ENCODE measurements at regions not wholly inside any gene's neighbourhood (a gene's known extent, or its start where the extent isn't known, plus 50 kb on each side); places are given as distances from the start of the nearest gene placed in this dataset.

DNA sequence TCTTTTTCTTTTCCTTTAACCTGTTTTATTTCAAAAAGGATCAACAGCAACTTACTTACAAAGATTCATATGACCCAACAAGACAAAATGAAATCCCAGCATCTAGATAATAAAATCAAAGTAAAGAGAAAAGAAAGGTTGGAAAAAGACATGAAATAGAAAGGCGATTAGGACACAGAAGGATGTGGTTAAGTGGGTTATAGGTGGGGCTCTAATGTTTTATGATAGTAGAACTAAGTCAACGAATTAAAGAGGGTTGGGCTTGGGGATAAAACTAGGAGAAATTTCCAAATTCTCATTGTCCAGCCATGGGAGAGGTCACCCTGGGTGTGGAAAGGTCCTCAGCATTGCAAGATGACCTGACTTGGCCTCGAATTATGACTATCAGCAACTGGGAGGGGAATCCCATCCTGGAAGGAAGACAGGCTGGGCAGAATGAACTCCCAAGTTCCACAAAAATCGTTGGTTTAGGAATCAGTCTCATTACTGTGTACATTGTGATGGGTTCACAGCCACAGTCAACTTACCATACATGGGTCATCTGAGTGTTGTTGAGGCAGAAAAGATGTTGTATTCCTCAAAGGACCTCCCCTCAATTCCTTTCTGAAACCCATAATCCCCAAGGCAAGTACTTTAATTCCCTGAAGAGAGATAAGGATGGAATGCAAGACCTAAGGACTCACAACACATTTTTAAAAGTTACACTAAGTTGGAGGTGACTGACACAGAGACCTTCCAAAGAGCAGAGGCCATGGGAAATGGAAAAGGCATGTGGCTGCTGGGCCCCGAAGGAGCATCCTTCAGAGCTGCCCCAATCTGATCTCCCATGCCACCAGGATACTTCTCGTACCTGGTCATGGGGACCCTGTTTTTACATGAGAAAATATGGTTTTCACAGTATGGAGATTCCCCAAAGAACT, 167.6 kb downstream of the UXS1 start:
- no peak for DNase-seq
- TF ChIP-seq, protein P1, sequence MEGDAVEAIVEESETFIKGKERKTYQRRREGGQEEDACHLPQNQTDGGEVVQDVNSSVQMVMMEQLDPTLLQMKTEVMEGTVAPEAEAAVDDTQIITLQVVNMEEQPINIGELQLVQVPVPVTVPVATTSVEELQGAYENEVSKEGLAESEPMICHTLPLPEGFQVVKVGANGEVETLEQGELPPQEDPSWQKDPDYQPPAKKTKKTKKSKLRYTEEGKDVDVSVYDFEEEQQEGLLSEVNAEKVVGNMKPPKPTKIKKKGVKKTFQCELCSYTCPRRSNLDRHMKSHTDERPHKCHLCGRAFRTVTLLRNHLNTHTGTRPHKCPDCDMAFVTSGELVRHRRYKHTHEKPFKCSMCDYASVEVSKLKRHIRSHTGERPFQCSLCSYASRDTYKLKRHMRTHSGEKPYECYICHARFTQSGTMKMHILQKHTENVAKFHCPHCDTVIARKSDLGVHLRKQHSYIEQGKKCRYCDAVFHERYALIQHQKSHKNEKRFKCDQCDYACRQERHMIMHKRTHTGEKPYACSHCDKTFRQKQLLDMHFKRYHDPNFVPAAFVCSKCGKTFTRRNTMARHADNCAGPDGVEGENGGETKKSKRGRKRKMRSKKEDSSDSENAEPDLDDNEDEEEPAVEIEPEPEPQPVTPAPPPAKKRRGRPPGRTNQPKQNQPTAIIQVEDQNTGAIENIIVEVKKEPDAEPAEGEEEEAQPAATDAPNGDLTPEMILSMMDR (IDR thresholded peaks at IDR 0.05; ENCODE audit: partially characterized antibody, unreplicated experiment): no peak
- Mint-ChIP-seq H3K27me3 (ENCODE audit: unreplicated experiment) (no peaks in the 10 kb centered on the region), H3K36me3 (ENCODE audit: unreplicated experiment) (no peaks in the 10 kb centered on the region), H3K4me1 (ENCODE audit: low read depth, unreplicated experiment) (peaks cover 3% of the 10 kb centered on the region), H3K9me3 (ENCODE audit: unreplicated experiment) (peaks cover 1% of the 10 kb centered on the region), H3K4me3 (ENCODE audit: unreplicated experiment) (no peak overlapping the region), H3K27ac (ENCODE audit: unreplicated experiment) (no peak overlapping the region)

DNA sequence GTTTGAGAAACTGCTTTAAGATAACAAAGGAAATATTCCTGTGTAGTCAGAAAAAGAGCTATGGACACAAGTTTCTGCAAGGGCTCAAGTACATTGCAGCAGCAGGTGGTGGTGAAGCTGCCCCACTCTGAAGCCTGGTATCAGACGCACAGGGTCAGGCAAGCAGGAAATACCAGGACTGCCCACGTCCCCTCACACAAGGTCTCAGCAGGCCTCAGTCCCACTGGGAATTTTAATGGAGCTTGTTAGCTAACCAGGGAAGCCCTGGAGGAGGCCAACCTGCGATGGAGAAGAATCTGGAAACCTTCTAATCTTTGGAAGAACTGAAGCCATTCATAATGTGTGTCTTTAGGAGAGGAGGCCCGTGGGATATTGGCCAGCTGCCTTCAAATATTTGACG, 168.3 kb downstream of the UXS1 start:
- H3K27me3 Mint-ChIP-seq (ENCODE audit: unreplicated experiment): no peaks in the 10 kb centered on the region
- no peak overlapping the region for H3K4me3 Mint-ChIP-seq (ENCODE audit: unreplicated experiment)
- no peak for DNase-seq
- TF ChIP-seq, protein P1 (IDR thresholded peaks at IDR 0.05; ENCODE audit: partially characterized antibody, unreplicated experiment): no peak
- no peak overlapping the region for H3K27ac Mint-ChIP-seq (ENCODE audit: unreplicated experiment)
- no peaks in the 10 kb centered on the region for H3K36me3 Mint-ChIP-seq (ENCODE audit: unreplicated experiment)
- H3K9me3 Mint-ChIP-seq (ENCODE audit: unreplicated experiment): peaks cover 1% of the 10 kb centered on the region
- H3K4me1 Mint-ChIP-seq (ENCODE audit: low read depth, unreplicated experiment): peaks cover 11% of the 10 kb centered on the region

DNA sequence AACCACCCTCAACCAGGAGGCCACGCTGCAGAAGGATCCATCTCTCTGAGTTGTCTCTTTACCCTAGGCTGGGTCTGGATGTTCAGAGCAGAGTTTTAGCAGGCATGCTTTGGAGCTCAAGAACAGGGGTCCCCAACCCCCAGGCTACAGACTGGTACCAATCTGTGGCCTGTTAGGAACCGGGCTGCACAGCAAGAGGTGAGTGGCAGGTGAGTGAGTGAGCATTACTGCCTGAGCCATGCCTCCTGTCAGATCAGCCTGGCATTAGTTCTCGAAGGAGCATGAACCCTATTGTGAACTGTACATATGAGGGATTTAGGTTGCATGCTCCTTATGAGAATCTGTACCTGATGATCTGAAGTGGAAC, 172.5 kb downstream of the UXS1 start:
- peaks cover 17% of the 10 kb centered on the region for H3K4me1 Mint-ChIP-seq (ENCODE audit: low read depth, unreplicated experiment)
- no peaks in the 10 kb centered on the region for H3K36me3 Mint-ChIP-seq (ENCODE audit: unreplicated experiment)
- peaks cover 1% of the 10 kb centered on the region for H3K9me3 Mint-ChIP-seq (ENCODE audit: unreplicated experiment)
- no peak overlapping the region for H3K27ac Mint-ChIP-seq (ENCODE audit: unreplicated experiment)
- no peak for DNase-seq
- no peaks in the 10 kb centered on the region for H3K27me3 Mint-ChIP-seq (ENCODE audit: unreplicated experiment)
- no peak overlapping the region for H3K4me3 Mint-ChIP-seq (ENCODE audit: unreplicated experiment)
- TF ChIP-seq, protein P1 (IDR thresholded peaks at IDR 0.05; ENCODE audit: partially characterized antibody, unreplicated experiment): no peak

DNA sequence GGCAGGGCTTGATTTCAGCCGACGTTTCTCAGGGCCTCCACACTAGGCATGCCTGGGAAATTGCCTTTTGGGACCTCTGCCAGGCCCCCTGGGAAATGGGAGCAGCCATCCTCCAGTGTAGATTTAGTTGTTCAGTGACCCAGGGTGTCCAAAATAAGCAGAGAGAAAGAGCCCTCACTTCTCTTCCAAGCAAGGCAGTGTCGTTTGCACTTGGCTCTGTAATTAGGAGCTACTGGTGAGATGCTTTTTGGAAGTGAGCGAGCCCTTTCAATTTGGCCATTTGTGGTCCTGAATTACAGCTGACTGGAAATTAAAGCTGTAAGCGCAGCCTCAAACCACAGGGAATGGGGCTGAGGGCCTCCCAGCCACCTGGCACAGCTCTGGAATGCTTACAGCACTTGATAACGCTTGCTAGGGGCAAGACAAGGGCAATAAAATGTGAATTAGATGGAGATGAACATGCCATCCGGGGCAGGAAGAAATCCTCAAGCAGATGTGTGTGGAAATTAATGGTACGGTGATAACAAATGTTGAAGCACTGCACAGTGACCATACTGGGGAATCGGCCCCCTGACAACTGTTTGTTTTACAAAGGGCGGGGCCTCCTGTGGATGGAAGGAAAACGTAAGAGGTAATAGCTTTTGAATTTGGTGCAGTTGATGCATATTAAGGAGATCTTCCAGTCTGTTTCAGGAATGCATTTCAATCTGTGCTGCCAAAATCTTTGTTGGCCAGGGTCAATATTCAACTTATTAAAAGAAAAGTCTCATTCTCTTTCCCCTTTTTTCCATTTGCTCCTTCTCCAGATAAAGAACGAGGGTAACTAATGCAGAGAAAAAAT, 173.1 kb downstream of the UXS1 start:
- H3K27ac Mint-ChIP-seq (ENCODE audit: unreplicated experiment): no peak overlapping the region
- peaks cover 17% of the 10 kb centered on the region for H3K4me1 Mint-ChIP-seq (ENCODE audit: low read depth, unreplicated experiment)
- no peak overlapping the region for H3K4me3 Mint-ChIP-seq (ENCODE audit: unreplicated experiment)
- TF ChIP-seq, protein P1 (IDR thresholded peaks at IDR 0.05; ENCODE audit: partially characterized antibody, unreplicated experiment): no peak
- no peaks in the 10 kb centered on the region for H3K27me3 Mint-ChIP-seq (ENCODE audit: unreplicated experiment)
- no peak for DNase-seq
- peaks cover 1% of the 10 kb centered on the region for H3K9me3 Mint-ChIP-seq (ENCODE audit: unreplicated experiment)
- H3K36me3 Mint-ChIP-seq (ENCODE audit: unreplicated experiment): no peaks in the 10 kb centered on the region
